NCI-H1417 treated with DMSO at 0.1 percent for 48 hours (cell line): ENCODE measurements at regions not wholly inside any gene's neighbourhood (a gene's known extent, or its start where the extent isn't known, plus 50 kb on each side); places are given as distances from the start of the nearest gene placed in this dataset.
"Not testable (repeated sequence)": the region's sequence is repeated elsewhere in the genome, so short reads cannot be mapped to it uniquely, and the experiment has no call there.

Source experiments
- DNase-seq: peaks from one replicate; lab custom pipeline; 2025; lab: John Stamatoyannopoulos, UW

DNA sequence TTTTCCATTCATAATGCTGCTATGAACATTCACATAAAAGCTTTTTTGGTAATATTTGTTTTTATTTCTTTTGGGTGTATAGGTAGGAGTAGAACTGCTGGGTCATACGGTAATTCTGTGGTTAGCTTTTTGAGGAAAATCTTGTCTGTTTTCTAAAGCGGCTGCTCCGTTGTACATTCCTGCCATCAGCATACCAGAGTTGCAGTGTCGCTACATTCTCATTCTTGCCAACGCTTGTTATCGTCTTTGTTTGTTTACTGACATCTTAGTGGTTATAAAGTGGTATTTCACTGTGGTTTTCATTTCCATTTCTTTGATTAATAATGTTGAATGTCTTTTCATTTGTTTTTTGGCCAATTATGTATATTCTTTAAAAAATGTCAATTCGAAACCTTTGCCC, 469.8 kb upstream of the ZP4 start:
- no peak for DNase-seq

DNA sequence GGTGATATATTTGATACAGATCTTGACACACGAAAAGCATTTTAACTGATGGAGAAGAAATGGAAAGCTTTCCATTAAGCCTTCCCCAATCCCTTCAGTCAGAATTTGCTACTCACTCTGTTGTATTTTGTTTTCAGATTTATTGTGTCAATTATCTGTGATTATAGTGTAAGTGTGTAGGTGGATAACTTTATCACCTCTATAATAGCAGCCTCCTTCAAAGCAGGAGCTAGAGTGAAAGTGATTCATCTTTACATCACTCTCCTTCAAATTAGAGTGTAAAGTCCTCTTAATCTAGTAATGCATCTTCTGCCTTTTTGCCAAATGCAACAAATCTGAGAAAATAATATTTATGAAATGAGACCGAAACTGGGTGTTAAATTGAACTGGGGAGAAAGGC, 459.7 kb upstream of the ZP4 start:
- no peak for DNase-seq

DNA sequence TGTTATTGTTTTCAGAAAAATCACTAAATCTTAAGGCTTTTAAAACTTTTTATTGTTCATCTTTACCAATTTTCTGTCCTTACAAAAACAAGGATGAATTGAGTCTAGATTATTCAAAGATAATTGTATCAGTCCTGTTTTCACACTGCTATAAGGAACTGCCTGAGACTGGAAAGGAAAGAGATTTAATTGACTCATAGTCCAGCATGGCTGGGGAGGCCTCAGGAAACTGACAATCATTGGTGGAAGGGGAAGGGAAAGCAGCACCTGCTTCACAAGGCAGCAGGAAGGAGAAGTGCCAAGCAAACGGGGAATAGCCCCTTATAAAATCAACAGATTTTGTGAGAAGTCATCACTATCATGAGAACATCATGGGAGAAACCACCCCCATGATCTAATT, 455.6 kb upstream of the ZP4 start:
- no peak for DNase-seq

DNA sequence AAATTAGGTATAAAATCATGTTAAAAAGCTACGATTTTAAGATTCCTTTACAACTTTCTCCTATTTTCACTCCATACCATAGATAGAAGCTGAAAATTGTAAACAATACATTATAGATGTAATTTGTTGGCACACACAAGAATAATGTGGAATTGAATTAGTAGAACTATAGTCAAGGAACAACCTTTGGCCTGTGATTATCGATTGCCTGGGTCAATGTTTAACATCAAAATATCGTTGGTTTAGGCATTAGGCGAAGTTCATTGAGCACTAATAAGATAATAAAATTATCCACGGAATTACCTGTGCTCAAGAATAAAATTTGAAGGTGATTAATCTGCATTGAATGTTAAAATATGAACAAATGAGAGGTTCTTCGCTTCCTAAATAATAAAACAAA, 455.1 kb upstream of the ZP4 start:
- DNase-seq, result no peak

DNA sequence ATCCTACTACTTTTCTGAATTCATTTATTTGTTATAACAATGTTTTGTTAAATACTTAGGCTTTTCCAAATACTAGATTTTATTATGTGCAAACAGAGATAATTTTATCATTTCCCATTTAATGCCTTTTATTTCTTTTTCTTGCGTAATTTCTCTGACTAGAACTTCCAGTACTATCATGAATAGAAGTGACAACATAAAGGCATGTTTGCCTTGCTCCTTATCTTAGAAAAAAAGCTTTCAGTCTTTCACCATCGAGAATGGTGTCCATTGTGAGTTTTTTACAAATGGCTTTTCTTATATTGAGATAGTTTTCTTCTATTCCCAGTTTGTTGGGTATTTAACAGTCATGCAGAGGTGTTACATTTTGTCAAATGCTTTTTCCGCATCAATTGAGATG, 453.1 kb upstream of the ZP4 start:
- DNase-seq, result no peak

DNA sequence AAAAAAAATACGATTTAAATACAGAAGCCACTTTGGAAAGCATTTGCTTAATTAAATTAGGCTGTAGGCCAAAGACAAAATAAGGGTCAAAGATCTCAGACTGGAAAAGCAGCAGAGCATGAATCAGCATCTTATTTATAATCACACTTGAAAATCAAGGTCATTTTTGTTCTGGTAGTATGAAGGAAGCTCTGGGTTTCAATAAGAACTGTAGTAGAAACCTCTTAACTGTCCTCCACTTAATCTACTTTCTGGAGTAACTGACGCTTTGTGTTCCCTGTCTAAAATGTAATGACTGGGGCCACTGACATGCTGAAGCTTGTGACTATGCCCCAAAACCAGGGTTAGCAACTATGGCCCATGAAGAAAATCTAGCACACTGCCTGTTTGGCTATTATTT, 450.7 kb upstream of the ZP4 start:
- DNase-seq, result no peak

DNA sequence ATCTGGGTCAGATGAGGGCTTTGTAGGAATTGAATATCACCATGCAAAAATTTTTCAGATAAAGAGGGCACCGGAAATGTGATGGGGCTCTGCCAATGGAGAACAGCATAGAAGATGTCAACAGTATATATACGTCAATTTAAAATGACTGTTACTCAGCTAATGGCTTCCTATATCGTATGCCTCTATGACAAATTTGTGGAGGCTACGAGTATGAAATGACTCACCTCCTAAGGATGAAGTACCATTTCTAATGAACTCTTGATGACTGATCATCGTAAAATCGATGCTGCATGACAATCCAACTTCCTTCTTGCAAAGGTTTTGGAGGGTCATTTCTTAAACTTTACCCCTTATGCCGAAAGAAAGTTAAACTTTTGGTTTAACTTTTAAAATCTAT, 450.3 kb upstream of the ZP4 start:
- no peak for DNase-seq

DNA sequence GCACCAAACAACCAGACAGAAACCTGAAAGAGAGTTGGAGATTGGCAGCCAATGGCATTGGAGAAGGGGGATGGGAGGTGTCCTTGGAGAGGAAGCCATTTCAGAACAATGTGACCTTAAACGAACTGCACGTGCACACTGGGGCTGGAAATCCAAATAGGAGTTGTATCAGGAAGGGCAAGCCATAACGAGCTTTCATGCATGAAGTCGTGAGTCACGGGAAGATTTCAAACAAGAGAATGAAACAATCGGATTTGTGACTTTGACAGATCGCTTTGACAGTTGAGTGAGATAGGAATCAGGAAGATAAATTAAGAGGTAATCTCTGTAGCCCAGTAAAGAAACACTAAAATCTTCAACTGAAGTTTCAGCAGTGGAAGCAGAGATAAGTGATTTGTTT, 445.8 kb upstream of the ZP4 start:
- no peak for DNase-seq

DNA sequence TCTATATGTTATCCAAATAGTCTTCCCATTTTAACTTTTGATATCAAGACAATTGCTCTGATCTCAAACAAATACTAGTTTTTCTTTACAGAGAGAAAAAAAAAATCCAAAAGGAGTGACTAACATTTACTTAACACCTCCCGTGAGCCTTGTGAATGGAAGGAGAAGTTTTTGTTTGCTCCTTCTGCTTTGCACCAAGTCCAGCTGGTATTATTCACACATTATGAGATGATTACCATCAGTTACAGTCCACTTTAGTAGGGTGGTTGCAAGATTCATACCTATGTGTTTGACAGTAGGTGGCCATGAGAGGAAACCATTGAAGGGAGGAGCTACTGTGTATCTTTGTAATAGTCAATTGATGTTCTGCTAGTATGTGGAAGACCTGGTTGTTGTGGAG, 443.4 kb upstream of the ZP4 start:
- no peak for DNase-seq

DNA sequence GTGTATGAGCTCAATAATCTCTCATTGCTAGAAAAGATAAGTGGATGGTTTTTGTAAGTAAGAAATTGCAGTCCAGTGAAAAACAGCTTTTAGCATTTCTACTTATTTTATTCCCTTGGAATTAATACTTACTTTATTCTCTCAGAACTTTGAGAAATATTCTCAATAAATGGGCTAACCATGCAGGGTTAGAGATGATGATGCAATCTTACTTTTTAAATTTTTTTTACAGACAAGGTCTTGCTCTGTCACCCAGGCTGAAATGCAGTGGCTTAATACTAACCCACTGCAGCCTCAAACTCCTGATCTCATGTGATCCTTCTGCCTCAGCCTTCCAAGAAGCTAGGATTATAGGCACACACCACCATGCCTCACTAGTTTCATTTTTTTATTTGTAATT, 440.8 kb upstream of the ZP4 start:
- DNase-seq, result no peak

DNA sequence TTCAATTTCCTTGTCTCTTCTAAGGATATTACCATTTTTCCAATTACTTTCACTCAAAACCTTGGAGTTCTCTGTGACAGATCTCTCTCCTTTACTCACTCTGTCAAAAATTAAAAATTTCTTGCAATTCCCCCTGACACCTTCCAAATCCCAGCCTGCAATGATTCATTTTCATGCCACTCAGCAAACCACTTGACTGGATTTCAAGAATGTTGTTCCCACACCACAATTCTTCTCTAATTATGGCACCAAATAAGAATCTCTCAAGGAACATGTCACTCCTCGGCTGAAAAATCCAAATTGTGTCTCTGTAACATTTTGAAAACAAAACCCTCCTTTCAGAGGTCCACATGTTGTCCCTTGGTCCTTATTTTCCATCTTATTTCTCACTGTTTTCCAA, 438.9 kb upstream of the ZP4 start:
- no peak for DNase-seq

DNA sequence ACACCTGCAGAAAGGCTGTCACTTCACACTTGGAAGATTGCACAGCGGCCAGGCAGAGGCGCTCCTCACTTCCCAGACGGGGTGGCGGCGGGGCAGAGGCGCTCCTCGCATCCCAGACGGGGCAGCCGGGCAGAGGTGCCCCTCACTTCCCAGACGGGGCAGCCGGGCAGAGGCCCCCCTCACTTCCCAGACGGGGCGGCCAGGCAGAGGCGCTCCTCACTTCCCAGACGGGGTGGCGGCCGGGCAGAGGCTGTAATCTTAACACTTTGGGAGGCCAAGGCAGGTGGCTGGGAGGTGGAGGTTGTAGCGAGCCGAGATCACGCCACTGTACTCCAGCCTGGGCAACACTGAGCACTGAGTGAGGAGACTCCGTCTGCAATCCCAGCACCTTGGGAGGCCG, 436.3 kb upstream of the ZP4 start:
- DNase-seq, result not testable (repeated sequence)

DNA sequence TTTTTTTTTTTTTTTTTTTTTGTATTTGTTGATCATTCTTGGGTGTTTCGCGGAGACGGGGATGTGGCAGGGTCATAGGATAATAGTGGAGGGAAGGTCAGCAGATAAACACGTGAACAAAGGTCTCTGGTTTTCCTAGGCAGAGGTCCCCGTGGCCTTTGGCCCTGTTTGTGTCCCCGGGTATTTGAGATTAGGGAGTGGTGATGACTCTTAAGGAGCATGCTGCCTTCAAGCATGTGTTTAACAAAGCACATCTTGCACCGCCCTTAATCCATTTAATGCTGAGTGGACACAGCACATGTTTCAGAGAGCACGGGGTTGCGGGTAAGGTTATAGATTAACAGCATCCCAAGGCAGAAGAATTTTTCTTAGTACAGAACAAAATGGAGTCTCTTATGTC, 435.8 kb upstream of the ZP4 start:
- DNase-seq, result not testable (repeated sequence)

DNA sequence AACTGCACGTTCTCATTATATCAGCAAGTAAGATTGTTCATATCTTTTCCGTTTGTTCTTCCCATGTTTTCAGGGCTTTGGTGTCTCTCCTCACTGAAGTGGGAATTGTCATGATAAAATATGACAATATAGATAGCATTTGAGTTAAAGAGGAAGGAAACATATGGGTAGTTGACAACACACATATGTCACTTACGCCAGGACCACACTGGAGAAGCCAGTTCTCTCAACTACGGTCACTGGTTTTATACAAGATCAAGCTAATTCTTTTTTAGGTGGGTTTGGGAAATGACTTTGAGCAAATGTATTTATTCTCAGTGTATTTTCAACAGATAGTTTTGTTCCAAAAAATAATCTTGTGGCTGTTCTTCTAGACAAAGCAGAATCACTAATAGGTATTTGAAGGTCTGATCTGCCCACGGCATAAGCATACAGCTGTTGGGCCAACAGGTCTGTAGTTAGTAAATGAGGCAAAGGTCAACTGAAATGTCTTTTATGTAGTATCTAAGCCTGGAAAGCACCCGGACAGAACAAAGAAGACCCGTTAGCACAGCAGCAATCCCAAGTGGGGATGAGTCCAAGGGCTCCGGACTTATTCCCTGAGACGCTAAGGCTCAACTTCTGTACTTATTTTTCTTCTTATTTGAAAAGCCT, 433.6 kb upstream of the ZP4 start:
- no peak for DNase-seq

DNA sequence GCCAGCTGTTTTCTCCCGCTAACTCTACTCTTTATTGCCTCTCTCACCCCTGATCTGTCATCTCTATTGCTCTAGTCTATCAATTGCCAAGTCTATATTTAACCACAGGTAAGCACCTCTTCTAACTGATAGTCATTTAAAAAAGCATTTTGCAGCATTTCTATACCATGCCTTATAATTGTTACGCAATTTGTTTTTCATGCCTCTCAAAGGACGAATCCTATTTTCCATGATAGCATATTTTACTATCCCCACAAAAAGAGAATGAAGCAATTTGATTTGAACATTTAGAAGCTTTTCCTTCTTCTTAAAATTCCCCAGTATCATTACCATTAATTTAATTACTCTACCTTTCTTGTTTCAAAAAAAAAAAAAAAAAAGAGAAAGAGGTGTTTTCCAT, 432.8 kb upstream of the ZP4 start:
- DNase-seq, result no peak

DNA sequence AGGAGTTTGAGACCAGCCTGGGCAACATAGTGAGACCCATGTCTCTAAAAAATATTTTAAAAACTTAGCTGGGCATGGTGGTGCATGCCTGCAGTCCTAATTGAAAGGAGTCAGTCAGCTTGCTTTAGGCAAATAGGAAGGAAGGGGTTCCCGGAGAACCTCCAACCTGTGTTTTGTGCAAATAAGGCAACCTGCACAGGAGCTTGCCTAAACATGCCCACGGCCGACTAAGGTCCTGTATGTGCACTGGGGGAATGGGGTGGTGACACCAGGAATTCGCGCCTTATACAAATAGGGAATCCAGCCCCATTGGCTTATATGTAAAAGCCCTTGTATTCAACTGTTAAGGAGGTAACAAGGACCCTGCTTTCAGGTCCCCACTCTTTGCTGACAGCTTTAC, 429.2 kb upstream of the ZP4 start:
- DNase-seq, result no peak

DNA sequence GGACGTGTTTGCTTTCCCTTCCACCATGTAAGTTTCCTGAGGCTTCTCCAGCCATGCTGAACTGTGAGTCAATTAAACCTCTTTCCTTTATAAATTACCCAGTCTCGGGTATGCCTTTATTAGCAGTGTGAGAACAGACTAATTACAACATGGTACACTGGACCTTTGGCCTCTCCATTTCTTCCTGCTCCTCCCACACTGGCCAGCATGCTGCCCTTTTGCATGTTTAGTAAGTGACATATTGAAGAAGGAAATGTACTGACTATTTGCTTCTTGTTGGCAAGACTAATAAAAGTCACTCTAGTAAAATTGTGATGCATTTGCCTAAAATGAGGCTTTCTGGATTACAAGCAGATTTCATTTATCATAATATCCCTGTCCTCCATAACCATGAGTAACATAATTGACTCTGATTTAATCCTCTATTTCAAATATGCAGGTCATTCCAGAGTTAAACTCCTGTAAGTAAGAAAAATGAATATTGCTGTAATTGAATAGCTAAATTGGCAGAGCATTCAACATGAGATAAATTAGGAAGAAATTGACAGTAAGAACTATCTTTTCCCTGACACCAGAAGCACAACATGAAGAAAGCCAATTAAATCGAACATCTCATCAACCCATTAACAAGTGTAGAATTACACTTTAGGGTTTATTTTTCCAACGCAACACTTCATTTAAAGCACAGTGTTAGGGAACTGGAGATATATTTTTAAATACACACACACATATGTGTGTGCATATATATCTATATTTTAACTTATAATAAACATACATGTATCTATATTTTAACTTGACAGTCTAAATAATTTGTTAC, 427.8 kb upstream of the ZP4 start:
- DNase-seq, result no peak

DNA sequence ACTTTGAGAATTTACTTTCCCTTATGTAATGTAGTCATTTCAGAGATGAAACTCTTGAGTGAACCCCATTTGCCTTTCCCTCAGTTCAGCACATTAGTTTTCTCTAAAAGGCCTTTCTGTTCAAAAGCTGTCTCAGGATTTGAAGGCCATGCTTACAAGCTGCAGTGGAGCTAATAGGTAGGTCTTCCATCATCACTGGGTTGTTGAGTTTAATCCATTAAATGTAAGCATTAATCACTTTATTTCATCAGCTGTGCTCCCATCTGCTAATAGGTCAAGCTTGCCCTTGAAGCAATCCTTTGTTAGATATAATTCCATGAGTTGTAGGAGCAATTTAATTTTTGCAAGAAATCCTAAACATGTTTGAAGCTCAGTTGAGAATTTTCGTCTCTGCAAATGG, 422.2 kb upstream of the ZP4 start:
- no peak for DNase-seq

DNA sequence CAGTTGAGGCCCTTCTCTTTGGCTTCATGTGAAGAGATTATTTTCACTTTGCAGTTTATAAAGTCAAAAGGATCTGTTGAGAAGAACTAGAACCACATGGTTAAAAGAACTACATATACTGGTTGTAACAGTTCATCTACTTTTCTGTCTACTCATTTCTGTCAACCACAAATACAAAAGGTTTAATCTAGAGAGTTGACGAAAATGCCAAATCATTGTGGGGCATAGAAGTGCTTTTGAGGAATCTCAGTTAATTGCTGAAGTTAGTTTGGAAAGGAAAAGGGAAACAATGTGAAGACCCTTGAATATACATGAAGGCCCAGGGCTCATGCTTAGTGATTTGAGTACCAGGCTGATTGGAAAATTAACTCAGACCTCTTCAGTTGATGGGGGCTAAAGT, 415.7 kb upstream of the ZP4 start:
- DNase-seq, result no peak

DNA sequence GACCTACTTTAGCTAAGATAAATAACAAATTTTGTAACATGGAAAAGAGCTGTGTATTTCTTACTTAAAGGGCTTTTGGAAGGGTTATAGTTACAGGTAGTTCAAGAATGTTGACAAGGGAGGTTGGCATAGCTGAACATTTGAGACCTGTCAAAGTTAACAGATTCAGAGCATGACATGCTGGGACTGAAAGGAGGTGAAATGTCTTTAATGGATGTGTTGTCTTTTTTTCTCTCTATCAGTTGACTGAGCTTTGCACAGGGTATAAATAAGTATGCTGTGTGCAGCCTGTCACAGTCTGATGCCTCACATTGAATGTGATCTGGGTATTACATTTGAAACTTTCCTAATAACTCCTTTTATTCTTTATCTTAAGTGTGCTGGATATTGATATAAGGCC, 411.9 kb upstream of the ZP4 start:
- no peak for DNase-seq

DNA sequence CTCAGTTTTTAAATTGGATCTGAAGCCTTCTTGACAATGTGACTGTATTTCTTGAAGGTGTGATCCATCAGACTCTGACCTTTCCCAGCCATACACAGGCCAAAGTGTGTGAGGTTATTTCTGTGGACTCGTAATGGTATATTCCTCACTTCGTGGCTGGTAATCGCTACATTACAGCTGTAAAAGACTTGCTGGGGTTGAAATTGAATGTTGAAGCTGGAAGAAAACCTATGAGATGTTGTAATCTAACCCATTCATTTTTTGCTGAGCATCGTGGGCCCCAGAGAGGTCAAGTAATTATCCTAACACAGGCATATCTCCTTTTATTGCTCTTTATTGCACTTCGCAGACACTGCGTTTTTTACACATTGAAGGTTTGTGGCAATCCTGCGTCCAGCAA, 405.6 kb upstream of the ZP4 start:
- DNase-seq, result no peak

DNA sequence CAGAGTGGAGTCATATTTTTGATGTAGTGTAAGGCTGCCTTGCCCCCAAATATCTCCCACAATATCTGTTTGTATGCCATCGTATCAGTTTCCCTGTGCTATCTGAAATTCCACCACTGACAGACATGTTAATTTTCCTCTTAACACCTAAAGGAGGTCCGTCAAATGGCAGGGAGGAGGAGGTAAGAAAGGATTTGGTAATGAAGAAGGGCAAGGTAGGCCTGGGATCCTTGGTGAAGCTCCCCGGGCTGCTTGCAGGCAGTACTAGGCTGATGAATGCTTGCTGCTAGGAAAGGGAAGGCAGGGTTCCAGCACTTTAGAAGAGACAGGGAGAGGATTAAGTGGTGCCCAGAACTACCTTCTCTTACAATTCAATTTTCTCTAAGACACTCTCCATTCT, 402.4 kb upstream of the ZP4 start:
- no peak for DNase-seq

DNA sequence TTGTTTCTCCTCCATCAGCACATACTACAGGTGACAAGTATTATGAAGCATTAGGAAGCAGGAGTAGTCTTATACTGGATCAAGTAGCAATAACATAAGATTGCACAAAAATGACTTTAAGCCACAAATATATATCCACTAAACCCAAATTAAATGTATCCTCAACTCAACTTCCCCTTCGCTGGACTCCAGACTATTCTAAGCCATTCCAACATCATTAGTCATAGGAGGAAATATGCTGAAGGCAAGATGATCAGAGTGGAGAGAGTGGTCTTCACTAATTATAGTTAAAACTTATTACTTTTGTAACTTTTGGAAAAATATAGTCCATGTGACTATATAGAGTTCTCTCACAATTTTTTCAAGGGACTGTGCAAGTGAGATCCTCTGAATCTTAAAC, 390.7 kb upstream of the ZP4 start:
- no peak for DNase-seq
